GM12891 (cell line): ENCODE measurements at regions not wholly inside any gene's neighbourhood (a gene's known extent, or its start where the extent isn't known, plus 50 kb on each side); places are given as distances from the start of the nearest gene placed in this dataset.

Experiments
- PAX5 ChIP-seq: IDR thresholded peaks from 2 replicates; pipeline ENCODE4 v1.6.1; 2011; ENCODE audit warnings: low read length, moderate library complexity, mild to moderate bottlenecking; ENCODE audit not compliant: insufficient read depth, severe bottlenecking
- POLR2A ChIP-seq: IDR thresholded peaks from 2 replicates; pipeline ENCODE4 v1.6.1; 2011; ENCODE audit warnings: low read depth, low read length, control low read depth
- POLR2AphosphoS5 ChIP-seq: IDR thresholded peaks from 2 replicates; pipeline ENCODE4 v1.6.1; 2011; ENCODE audit warnings: low read depth, low read length, control low read depth
- TAF1 ChIP-seq: IDR thresholded peaks from 2 replicates; pipeline ENCODE4 v1.6.1; 2011; ENCODE audit warnings: low read depth, low read length, control low read depth

DNA sequence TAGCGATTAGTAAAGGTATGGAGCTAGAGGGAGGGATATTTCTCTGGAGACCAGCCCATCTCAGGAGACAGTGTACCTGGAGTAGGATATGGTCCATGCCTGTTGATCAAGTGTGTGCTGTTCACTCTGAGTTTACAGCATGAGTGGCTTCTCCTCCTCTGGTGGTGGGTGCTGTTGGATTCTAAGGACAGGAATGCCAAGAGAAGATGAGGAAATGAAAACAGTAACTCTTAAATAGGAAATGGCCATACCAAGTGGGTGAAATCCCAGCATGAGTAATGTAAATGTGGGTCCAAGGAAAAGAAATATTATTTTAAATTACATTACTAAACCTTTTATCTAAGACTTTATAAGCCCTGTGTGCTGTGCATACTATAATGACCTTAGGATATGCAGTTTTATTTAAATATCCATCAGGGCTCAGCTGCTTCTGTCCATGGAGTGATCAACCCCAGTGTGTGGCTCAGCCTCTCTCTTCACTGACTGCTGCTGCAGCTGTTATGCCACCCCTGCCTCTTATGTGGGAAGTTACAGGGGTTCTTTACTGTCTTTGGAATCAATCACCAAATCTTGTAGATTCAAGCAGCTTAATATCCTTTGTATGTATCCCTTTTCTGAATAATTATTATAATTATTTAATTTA is 54.3 kb downstream of the FAT3 start:
- TF ChIP-seq TAF1 = no peak
- TF ChIP-seq POLR2AphosphoS5 = no peak
- no peak for TF ChIP-seq POLR2A
- TF ChIP-seq PAX5 = no peak
